HG02588 (cell line): ENCODE measurements at regions not wholly inside any gene's neighbourhood (a gene's known extent, or its start where the extent isn't known, plus 50 kb on each side); places are given as distances from the start of the nearest gene placed in this dataset.

Experiments
- ATAC-seq: cut with Tn5 transposase; IDR thresholded peaks from one replicate; pipeline ENCODE4 v1.9.1; 2021; ENCODE audit warnings: mild to moderate bottlenecking, moderate library complexity; ENCODE audit not compliant: unreplicated experiment

DNA sequence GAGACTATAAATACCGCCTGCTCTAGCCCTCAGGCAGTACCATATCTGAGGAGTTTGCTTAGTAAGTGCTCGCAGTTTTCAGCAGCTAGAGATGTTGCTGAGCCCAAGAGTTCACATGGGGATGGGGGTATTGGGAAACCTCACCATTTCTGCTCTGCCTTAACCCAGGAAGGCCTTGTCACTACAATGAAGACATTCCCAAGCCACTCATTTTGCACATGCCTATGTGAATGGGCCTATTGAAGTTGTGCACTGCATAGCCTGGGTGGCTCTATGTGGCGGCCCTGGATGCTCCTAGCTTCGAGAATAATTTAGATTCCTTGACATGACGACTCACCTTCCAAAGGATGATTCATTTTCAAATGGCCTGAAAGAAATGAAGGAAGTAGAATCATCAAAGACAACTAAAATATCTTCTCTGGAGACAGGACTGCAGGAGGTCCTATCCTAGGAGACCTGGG lies 163.4 kb downstream of the ADAMTS15 start:
- ATAC-seq, result no peak

- ATAC-seq, result no peak
Observed at GRCh38 chr11:130612291-130612851, 163.9 kb downstream of the ADAMTS15 start.

- no peak for ATAC-seq
Observed at GRCh38 chr11:130613396-130613795, 165.0 kb downstream of the ADAMTS15 start.

DNA sequence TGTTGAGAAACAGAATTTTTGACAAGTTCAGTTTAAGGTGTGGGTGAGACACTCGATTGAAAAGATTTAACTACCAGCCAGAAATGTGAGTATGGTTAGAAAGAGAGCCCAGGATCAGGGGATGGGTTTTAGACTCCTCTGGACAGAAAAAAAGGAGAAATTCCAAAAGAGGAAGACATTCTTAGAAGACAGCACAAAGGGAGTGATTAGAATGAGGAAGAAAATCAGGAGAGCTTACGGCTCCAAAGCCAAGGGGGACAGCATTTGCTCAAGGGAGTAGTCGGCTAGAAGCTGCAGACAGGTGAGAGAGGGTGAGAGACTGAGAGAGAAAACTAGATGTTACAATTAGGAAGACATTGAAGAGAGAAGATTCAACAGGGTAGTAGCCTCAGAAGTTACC lies 166.1 kb downstream of the ADAMTS15 start:
- ATAC-seq, result no peak

DNA sequence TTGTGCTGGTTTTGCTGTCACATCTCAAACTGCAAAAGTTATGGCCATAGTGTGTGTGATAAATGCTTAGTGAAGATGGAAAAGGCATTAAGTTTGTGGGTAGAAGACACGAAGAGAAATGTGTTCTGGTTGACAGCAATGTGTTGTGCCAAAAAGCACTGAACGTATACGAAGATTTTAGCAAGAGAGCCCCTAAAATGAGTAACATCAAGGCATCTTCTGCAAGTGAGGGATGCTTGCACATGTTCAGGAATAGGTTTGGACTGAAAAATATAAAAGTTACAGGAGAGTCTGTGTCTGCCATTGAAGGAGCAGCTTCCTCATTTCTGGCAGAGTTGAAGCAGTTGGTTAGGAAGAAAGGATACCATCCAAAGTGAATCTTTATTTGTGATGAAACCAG lies 167.1 kb downstream of the ADAMTS15 start:
- no peak for ATAC-seq

DNA sequence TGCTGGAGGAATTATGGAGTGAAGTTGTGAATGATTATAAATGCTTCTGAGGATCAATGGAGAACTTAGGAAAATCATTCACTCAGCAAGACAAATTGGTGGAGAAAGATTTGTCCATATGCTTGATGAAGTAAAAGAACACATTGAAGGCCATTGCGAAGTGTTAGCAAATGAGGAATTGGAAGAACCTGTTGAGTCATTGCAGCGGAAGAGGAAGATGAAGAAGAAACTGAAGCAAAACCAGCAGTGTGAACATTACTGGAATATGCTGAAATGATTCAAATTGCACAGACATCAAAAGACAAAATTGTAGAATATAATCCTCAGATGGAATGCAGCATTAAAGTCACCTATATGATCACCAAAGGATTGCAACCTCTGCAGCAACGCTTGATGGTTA lies 168.1 kb downstream of the ADAMTS15 start:
- ATAC-seq, result no peak

DNA sequence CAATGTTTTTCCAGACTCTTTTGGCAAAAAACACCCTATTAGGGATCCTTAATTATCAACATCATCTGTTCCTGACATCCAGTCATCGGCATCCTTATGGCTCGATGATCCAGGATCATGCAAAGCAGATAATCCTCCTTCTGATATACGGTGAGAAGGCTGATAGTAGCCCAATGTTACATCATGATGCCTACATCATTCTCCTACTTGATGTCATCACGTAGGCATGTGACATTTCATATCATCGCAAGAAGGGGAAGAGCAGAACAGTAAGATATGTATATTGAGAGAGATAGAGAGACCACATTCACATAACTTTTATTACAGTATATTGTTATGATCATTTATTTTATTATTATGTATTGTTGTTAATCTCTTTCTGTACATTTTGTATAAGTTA lies 168.6 kb downstream of the ADAMTS15 start:
- ATAC-seq, result no peak

GRCh38 chr11:130620548-130620947 lies 172.1 kb downstream of the ADAMTS15 start:
- no peak for ATAC-seq

DNA sequence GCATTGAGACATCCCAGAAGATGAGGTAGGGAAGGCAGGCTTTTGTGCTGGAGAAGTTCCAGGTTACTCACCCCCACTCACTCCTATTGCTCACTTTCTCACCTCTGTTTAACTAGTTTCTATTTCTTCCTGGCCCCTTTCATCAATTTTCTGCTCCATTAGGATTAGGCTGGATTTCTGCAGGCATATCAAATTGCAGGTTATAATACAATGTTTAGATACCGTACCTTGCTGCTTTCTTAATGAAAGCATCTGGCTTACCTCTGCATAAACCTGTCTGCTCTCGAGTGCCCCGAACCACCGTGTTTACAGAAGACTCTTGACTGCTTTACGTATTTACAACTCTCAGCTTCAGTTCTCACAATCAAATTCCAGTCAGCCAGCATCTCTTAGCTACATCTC lies 173.7 kb downstream of the ADAMTS15 start:
- no peak for ATAC-seq

DNA sequence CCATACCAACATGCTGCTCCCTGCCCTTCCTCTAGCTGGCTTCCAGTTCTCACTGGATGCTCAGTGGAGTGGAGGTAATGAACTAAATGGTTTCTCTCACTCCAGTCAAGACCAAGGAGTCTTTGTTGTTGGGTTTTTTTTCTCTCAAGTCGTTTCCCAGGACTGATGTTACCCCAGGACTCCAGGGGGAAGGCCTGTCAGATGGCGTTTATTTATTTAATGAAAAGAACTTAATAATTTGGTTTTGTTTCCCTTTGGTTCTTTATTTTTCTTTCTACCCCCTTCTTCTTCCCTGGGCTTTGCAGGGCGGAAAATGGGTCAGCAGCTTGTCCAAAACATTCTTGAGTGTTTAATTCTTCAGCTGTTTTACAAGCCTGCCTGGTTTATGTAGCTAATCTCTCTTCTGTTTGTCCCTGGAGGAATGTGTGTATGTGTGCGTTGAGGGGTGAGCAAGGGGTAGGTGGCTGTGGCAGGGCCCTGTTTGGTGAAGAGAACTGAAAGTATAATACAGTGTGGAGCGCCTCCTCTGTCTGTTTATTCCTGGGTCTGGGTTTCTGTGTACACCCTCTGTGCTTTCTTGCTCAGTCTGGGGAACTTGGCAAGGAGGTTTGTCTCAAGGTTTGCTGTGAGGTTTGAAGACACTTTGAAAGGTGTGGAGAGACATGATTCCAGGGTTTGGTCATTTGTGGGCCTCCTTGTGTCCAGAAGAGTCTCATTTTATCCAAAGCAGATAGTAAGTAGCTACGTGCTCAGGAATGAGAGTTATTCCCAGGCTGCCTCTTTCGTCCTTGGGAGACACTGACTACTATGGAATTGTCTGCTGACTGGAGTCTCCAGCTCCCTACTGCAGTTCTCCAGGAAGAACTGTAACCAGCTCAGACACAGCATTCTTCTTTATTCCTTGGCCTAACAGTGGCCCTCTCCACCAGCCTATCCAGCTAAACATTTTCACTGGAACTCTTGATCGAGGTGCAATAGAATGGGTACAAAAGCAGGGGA lies 175.5 kb downstream of the ADAMTS15 start:
- ATAC-seq, result no peak

DNA sequence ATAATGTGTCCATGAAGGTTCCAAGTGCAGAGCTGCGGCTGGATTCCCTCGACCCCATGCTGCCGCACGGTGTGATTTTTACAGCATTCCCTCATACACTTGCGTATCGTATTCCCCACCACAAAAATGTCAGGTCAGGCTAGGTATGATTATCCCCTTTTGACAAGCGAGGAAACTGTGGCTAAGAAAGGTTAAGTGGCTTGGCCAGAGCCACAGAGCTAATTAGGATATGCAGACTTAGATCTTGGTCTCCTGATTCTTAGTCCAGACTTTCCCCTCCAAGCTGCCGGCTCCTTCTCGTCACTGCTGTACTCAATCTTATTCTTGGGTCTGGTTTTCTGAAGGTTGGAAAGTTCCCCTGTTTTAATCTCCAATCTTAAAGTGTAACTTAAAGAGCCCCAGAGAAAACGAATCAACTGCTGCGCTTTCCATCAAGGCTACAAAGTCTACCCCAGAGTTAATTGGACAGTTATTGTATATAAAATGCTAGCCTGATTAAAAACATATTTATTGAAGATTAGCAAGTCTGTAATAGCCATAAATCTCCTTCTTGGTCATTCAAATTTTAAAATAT lies 176.6 kb downstream of the ADAMTS15 start:
- no peak for ATAC-seq

DNA sequence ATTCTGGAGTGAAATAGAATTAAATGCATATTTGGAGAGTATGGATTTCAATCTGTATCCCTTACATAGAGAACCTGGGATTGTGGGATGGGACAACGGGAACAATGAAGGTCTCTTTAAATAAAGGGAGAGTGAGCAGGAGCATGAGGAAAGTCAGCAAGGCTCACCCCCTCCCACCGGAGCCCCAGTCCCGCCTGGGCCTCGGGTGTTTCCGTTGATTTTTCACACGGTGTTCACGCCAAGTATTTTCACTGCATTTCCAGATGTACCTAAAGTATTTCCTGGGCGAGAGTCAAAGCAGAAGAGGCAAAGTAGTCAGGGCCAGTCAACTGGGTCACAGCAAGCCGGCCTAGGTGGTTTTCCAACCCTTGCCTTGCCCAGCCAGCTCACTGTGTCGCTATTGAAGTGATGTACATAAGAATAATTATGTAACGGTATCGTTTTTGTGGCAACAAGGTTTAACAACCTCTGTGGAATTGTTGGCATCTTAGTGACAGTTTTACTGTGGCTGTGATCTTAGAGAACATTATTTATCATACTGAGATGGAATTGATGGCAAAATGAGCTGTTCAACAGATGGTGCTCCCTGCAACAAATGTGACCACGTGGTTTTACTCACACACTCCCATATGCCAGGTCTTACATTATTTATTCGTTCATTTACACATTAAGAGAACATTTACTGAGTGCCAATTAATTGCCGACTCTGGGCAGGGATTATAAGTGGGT lies 177.3 kb downstream of the ADAMTS15 start:
- ATAC-seq, result no peak

- no peak for ATAC-seq
Observed at GRCh38 chr11:130629039-130629438, 180.6 kb downstream of the ADAMTS15 start.

- ATAC-seq, result no peak
Observed at GRCh38 chr11:130631119-130631518, 182.7 kb downstream of the ADAMTS15 start.

DNA sequence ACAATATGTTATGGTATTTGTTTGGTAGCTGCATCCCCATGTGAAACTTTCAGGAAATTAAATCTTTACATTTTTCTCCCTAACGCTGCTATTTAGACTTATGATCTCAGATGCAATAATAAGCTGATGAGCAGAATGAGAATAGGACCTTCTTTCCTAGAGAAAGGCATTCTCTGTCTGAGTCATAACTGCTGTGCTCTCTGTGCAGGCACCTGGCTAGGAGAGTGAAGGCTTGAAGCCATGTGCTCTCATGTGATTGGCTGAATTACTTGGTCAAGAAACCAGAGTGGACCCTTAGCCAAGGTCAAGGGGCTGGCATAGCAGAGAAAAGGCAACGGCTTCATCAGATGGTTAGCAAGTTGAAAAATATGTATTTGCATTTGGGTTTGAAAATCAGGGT lies 185.0 kb downstream of the ADAMTS15 start:
- ATAC-seq, result no peak

- no peak for ATAC-seq
Observed at GRCh38 chr11:130634186-130634585, 185.7 kb downstream of the ADAMTS15 start.

DNA sequence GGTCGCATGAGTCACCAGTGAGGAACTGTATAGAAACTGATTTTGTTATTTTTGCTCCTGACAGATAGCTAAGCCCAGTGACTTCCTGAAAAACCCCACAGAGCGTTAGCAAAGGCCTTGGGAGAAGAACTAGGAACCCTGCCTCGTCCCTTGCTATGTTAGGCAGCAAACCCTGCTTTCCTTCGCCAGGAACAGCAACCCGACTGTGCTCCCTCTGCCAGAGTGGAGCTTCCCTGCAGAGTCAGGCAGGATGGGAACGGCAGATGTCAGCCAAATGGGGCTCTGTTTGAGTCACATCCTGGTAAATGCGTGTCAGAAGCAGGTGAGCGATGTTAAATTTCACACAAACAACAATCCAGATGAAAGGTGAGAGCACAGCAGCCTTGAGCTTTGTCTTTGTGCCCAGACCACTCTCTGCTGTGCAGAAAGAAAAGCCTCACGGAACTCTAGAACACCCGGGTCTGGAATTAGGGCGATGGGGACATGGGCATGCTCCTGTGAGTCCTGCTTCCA lies 186.6 kb downstream of the ADAMTS15 start:
- no peak for ATAC-seq

DNA sequence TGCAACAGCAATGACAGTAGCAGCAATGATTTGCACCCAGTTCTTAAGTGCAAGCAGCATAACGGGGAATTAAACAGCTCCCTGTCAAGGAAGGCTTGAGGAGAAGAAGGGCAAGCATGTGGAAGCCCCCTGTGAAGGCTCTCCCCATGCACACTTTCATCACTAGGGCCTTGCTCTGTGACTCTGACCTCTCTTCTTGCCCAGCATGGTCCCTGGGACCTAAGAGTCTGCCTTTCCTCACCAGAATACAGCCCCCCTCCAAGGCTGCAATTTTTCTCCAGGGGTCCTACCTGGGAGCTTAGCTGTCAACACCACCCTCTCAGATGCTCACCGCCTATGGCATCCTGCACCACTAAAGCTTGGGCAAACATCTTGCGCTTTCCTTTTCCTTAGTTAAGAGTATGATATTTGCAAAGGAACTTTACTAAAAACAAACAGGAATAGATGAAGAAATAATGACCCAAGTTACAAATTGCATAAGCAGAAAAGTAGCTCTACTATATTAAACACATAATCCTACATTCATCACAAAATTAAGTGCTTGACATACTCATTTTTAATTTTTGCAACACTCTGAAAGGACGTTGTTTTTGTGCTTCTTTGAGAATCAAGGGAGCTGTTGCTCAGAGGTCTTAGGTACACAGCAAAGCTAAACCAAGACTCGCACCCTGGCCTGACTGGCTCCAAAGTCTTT lies 187.6 kb downstream of the ADAMTS15 start:
- no peak for ATAC-seq

- peak; percentile 49 for ATAC-seq
Observed at GRCh38 chr11:130636722-130637464, 188.4 kb downstream of the ADAMTS15 start.

DNA sequence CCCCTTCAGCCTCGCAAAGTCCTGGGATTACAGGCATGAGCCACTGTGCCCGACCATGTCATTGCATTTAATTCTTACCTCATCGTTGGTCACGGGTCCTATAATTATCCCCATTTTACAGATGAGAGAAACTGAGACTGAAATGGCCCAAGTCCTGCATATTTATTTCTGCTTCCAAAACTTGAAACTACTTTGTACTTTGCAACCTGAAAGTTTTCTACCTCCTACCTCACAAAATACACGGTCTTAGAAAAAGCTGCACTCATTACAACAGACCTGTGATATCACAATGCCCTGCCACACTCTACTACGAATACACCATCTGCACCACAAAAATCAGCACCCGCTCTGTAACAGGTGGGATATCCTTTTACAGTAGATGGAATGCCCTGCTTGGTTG lies 189.1 kb downstream of the ADAMTS15 start:
- no peak for ATAC-seq
